HG03378 (cell line): ENCODE measurements at regions not wholly inside any gene's neighbourhood (a gene's known extent, or its start where the extent isn't known, plus 50 kb on each side); places are given as distances from the start of the nearest gene placed in this dataset.

Source experiments
- ATAC-seq: cut with Tn5 transposase; IDR thresholded peaks from one replicate; pipeline ENCODE4 v1.9.1; 2021; ENCODE audit warnings: mild to moderate bottlenecking, moderate library complexity; ENCODE audit not compliant: unreplicated experiment

DNA sequence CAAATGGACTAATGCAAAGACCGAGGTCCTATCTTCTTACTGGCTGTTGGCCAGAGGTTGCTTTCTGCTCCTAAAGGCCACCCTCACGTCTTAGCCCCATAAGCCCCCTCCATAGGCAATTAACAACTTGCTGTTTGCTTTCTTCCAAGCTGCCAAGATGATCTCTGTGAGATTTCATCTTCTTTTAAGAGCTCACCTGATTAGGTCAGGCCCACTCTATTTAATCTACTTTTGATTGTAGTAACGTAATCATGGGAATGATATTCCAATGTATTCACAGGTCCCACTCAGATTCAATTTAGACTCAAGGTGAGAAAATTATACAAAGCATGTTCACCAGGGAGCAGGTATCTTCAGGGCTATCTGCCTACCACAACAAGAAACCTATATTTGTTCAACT, 84.4 kb upstream of the RAD23B start:
- no peak for ATAC-seq

DNA sequence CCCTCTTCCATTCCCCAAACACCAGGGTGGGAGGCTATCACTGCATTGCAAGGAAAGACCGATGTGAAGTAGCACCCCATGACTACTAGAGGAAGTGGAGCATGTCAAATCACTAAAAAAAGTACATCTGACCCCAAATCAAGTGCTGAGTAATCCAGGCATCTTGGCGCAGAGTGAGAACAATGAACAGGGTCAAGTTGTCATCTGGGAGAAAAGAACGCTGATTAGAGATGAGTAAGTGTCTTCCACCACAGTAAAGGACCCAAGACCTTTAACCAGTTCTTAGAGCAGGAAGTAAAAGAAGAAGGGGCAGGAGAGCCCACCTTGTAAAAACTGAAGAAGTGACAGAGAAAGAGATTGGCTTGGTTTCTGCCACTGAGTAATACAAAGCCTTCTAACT, 75.0 kb upstream of the RAD23B start:
- ATAC-seq, result no peak

DNA sequence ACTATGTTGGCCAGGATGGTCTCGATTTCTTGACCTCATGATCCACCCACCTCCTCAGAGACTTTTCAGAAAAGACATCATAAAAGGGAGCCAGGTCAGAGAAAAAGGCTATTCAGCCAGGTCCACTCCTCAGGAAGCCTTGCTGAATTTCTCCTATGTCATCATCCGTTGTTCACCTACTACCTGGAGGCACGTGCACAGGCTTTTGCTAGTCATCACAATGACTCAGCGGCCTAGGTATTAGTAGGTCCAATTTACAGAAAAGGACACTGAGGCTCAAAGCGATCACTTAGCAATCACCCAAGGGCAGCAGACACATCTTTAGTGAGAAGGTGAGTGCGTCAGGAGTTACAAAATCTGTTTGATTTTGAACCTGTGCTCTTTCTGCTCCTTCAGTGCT, 72.3 kb upstream of the RAD23B start:
- no peak for ATAC-seq

DNA sequence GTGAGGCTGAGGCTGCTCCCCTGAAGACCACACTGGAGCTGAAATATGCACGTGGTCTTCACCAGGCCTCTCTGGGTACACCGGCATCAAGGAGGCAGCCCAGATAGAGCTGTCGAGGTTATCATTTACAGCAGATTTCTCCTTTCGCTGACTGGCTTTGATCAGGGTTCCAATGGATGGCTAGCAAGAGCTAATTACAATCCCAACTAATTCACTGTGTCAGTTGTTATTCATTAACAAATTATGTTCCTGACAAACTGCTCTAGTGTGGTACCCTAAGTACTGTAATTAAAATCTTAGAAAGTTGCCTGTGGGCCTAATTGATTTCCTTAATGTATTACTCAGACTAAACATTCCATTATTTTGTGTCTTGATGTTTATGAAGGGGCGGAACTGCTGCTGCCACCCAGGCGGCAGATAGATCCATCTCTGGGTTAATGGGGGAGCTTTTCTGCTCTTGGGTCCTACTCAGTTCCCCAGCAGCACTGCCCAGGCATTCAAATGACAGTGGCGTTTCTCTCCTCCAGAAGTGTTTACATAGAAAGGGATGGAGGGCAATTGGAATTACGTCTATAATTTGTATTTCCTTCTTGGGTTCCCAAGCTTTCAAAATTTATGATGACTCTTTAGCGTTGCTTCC, 71.7 kb upstream of the RAD23B start:
- no peak for ATAC-seq

DNA sequence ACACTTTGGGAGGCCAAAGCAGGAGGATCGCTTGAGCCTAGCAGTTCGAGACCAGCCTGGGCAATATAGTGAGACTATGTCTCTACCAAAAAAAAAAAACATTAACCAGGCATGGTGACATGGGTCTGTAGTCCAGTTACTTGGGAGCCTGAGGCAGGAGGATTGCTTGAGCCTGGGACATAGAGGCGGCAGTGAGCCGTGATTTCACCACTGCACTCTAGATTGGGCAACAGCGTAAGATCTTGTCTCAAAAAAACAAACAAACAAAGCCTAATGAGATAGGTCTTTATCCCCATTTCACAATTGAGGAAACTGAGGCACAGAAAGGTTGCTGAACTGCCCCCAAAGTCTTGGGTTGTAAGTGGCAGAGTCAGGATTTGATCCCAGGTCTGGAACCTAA, 70.5 kb upstream of the RAD23B start:
- no peak for ATAC-seq

DNA sequence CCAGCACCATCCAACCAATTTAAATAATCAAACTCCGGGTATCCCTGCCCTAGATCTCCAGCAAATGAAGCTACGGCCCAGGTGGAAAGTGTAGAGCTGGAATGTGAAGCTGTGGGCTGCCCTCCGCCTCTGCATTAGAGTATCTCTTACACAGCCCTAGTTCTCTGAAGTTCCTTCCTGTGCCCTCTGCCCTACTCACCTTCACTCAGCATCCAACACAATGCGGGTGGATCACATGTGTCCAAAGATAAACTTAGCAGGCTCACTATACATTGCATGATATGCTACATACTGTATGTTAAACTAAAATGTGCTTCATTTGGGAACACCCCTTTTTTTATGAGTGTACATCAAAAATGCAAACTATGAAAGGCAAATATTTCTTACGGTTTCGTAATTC, 70.0 kb upstream of the RAD23B start:
- ATAC-seq, result peak; percentile 20

DNA sequence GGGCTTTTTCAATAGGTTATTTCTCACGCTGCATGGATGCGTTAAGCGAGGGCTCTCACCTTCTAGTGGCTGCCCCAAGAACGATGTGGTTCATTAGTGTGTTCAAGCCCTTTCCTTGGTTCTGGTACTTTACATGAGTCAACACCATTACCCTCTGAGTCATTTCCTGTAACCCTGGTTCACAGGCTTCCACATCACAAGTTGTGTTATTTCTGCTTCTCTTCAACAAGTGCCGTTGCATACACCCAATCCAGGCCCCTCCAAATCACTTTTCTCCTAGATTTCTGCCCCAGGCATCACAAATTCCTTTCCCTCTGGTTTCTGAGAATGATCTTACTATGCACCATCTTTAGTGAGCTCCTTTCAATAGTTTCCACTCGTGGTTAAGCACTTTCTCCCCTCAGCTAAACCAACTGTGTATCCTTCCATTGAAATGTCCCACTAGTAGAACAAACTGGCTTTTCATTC, 69.5 kb upstream of the RAD23B start:
- ATAC-seq, result peak; percentile 97

DNA sequence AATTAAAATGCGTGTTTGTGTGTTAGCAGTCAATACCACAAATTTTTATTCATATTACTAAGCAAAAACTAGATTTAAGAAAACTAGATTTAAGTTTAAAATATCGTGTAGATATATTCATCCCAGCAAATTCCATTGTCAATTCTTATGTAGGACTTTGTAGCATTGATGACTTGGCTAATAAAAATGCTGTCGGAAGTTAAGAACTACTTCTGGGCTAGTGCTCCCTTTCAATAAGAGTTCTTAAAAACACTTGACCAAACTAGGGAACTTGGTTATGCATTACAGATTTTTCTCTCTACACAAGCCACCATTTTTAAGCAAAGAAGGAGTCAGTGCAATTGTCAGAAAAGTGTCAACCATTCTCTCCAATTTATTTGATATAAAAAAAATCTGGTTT, 68.7 kb upstream of the RAD23B start:
- no peak for ATAC-seq

DNA sequence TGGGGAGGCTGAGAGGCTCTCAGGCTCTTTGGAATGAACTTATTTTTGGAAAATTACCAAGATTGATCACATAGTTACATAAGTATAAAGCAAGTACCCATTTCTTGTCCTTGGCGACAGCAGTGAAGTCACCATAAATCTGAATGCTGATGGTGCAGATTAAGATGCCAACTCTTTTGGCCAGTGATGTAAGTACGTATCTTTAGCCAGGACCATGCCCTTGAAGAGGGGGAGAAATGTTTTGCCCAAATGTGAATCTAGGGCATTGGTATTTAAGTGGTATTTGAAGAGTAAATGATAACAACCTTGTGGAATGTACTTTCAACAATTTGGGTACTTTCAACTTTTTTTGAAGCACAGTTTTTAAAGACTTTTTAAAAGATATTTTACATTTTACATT, 68.2 kb upstream of the RAD23B start:
- ATAC-seq, result no peak

DNA sequence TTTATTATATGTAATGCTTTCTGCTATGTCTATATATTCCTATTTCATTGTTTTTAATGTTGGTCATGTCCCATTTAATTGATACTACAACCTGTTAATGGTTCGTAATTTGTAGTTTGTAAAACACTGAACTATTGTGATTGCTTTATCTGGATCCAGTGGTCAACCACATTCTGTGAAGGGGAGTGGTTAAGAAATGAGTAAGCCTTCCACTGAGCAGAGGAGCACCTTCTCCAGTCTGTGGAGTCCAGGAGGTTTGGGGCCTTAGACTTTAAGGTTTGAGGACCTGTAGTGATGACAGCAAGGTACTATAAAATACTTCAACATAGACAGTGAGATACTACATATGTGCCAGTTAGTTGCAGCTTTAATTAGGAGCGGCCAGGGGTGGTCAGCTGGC, 67.7 kb upstream of the RAD23B start:
- no peak for ATAC-seq

DNA sequence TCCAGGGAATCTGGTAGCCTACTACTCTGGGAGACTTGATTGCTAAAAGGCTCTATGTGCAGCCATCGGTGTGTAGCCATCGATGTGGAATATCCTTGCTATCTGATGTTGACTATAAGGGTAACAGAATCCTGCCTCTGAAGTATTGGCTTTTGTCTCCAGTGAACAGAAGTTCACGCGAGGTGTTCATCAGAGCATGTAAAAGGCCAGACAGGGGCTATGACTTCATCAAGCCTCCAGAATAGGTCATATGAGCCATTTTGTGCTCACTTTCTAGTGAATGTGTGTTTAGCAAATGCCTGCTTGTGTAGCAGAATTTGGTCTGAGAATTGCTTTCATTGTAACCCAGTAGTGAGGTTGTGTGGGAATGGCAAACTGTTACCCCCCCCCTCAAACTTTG, 66.8 kb upstream of the RAD23B start:
- no peak for ATAC-seq

DNA sequence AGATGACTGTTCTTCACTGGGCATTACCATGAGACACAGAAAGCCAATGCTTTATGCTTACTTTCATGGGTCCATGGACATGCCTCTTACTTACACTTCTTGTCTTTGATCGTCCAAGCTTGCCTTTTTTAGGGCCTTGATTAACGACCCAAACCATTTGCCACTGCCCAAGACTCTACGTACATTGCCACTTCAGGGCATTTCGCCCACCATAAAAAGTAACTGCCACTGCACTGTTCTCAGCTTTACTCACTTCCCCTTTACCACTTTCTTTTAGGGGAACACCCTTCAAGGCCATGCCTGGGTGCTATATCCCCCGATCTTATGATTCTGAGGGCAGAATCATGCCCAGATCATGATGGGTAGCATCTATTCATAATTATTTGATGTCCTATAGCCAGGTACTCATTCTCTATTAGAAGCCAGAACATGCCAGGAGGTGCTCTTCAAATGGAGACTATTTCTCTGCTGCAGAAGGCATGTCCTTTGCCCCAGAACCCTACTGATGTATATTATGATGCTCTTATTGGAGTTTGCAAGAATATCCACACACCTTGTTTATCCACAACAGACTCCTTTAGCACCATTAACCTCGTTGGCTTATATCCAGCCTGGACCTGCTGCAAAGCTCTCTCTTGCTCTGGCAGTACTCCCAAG, 64.1 kb upstream of the RAD23B start:
- peak; percentile 86 for ATAC-seq

DNA sequence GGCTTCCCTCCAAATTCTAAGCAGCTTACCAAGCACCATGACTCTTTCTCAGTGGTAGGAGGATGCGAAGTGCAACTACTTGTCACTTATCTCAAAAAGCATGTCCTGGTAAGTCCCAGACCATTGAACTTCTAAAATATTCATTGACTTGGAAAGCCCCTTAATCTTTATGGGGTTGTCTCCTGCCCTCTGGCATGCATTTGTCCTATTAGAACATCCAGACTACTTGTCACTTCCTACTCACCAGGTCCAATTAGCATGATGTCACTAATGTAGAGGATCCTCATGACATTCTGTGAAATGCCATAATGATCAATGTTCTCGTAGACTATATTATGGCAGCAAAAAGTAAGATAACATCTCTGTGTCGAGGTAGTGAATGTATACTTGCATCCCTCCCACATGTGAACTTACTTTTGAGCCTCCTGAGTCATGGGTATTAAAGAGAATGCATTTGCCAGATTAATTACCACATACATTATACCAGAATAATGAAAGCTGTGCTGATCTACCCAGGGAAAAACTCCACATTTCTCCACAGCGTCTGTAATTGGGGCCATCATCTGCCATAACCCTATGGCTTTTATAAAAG, 63.5 kb upstream of the RAD23B start:
- peak; percentile 50 for ATAC-seq

DNA sequence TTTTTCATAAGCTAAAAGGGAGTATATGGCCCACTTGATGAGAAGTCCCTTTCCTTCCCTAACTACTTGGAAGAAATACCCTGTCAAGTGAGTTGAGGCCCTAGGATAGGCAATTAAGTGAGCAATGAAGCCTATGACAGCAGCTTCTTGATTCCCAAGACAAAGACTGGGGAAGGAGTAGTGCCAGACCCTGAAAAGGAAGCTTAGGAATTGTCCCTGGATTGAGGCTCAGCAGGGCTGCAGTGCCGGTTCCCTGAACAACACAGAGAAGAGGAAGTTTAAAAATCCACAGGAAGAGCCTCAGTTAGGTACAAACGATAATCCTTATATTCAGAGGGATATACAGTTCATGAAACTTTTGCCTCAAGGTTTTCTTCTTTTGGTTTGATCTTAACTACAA, 61.8 kb upstream of the RAD23B start:
- no peak for ATAC-seq

DNA sequence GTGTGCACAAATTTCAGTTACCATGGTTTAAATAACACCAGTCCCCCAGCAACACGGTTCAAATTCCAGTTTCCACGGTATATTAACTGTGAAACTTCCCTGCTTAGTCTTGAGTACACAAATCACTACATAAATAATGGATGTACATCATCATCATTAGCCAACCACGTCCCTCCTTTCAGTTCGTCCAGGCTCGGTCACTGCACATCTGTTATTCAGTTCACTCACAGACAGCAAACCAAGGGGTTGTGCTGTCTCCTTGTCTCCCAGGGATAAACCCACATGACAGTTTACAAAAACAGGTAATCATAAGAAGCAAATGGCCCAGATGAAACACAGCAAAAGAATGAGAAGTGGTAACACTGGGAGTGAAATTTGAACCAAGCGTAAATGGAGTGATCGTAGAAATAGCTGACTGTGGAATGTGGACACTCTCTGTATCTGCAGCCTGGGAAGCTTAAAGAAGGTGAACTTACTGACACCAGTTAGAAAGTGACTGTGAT, 61.0 kb upstream of the RAD23B start:
- no peak for ATAC-seq

DNA sequence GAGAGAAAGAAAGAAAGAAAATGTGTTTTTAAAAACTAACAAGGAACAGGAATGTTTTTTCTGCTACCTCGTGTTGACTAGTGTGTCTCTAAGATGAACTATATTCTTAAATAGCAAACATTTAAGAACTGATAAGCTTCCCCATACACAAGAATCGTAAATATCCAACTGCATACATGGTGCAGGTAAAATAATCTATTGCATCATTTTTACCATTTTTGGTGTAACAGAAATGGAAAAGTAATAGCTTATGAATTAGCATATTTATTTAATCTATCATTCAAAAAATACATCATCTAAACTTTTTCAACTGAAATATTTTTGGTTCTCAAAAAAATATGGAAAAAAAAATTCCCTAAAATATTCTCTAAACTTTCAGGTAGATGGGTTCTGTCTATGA, 59.7 kb upstream of the RAD23B start:
- ATAC-seq, result no peak

DNA sequence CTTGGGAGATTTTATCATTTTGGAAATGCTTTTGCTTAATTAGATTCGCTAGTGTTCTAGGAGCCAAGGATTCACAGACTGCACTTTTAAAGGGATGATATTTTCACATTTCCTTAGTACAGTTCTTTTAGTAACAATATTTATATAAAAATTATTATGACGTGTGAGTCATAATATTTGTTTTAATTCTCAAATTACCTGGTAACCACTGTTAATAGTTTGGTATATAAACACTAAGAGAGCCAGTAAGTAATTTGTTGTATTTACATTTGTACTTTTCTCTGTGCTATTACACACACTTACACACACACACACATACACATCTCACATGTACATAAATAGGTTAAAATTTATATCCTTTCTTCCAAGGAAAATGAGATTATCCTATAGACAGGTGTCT, 58.8 kb upstream of the RAD23B start:
- no peak for ATAC-seq

DNA sequence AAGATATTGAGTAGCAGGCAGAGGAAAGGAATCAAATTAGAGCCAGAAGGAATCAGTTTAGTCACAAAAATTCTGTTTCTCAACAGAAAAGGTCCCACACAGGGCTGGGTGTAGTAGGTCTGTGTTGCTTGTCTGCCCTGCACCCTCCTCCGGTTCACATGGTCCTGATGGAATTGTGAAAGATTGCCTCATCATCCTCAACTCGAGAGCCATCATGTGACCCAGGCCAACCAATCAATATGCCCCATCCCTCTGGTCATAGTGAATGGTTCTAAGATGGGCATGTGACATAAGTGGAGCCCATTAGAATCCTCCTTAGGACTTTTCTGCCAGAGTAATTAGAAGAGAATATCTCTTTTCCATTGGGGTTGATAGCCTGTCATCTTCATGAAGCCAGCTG, 56.7 kb upstream of the RAD23B start:
- no peak for ATAC-seq

DNA sequence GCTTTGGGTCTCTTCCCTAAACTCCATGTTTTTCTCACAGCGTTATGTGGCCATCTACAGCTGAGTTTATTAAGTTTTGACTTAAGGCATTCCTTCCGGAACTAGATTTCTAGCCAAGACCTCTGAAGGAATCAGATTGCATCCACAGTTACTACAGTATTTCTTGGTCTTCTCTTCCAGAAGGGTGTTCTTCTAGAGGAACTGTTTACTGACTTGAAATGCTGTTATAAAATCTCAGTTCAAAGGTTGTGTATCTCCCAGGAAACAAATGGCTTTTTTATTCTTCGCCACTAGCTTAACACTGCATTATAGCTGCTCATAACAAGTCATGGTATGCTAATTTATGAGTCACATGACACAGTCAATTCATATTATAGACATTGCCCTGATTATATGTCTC, 55.3 kb upstream of the RAD23B start:
- no peak for ATAC-seq

DNA sequence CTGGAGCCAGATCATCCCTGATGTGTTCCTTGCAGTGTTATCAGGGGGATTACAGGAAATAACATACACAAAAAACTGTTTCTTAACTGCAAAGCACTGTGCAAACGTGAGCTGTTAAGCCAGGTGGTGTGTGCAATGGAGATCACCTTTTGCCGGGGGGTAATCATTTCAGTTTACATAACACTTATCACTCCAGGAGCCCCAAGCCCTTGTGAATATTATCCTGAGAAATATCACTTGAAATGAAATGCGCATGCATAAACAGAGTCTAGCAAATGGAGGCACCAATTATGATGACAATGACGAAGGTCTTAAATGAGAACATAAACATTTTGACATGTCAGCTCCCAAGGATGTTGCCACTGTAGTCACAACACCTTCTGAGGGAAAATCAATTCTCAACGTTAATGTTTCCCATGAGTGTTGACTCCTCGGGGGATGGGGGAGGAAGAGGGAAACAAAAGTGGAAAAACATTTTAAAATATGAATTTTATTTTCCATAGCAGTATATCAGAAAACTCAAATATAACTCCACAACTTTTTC, 54.5 kb upstream of the RAD23B start:
- ATAC-seq, result no peak

DNA sequence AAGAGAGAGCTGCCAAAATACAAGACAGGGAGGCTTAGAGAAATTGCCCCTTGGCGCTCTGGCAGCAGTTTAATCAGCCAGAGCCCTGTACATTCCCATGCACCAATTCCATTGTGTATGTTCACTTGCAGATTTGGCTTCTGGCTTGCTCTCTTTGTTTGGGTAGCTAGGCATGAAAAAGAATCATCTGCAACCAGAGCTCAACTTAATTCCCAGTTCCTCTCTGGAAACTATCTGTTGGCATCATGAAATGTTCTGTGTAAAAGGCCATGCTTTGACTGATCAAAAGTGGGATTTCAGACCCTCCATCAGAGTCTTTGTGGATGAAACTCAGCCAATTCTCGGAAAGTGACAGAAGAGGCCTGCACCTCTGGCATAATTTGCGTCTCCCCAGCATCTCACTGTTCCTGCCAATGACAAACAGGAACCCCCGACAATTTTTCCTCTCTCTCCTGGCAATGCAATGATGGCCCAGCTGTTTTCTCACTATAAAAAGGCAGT, 53.8 kb upstream of the RAD23B start:
- no peak for ATAC-seq
